Suprapubic skin (tissue), 4 donors: ENCODE measurements at regions not wholly inside any gene's neighbourhood (a gene's known extent, or its start where the extent isn't known, plus 50 kb on each side); places are given as distances from the start of the nearest gene placed in this dataset.

Source experiments
- DNase-seq, 2 donors: peaks; one replicate each; pipeline ENCODE4 v3.0.0-alpha.2; 2019; ENCODE audit warnings: low spot score in 2 of 2
- H3K27ac ChIP-seq: fragments of 200-600 bp; sonication (generic); one replicate; pipeline ENCODE4 v1.5.1; 2019
- H3K27me3 ChIP-seq: fragments of 200-600 bp; sonication (generic); one replicate; pipeline ENCODE4 v1.5.1; 2019
- H3K36me3 ChIP-seq: fragments of 200-600 bp; sonication (generic); one replicate; pipeline ENCODE4 v1.5.1; 2019
- H3K4me1 ChIP-seq: fragments of 200-600 bp; sonication (generic); one replicate; pipeline ENCODE4 v1.5.1; 2019
- H3K4me3 ChIP-seq: fragments of 200-600 bp; sonication (generic); one replicate; pipeline ENCODE4 v1.5.1; 2019; ENCODE audit warnings: mild to moderate bottlenecking
- H3K9me3 ChIP-seq: fragments of 200-600 bp; sonication (generic); one replicate; pipeline ENCODE4 v1.5.1; 2019
- CTCF ChIP-seq, 2 donors: fragments of 200-600 bp in 1 of 2; fragments of 450-650 bp in 1 of 2; sonication (generic) in 1 of 2; IDR thresholded peaks; one replicate each; pipeline ENCODE4 v1.5.1; 2016 to 2019; ENCODE audit warnings: antibody characterized with exemption in 2 of 2, mild to moderate bottlenecking in 1 of 2, moderate library complexity in 1 of 2
- EP300 ChIP-seq: sonication (generic); formaldehyde crosslinking; IDR thresholded peaks from one replicate; pipeline ENCODE4 v1.6.1; 2017; ENCODE audit warnings: antibody characterized with exemption
- POLR2A ChIP-seq, 2 donors: fragments of 450-650 bp; IDR thresholded peaks; one replicate each; pipeline ENCODE4 v1.6.1; 2017; ENCODE audit warnings: antibody characterized with exemption in 2 of 2, mild to moderate bottlenecking in 2 of 2, moderate library complexity in 2 of 2
- POLR2AphosphoS5 ChIP-seq, 3 donors: sonication (generic); formaldehyde crosslinking; IDR thresholded peaks; one replicate each; pipeline ENCODE4 v1.6.1; 2017; ENCODE audit warnings: antibody characterized with exemption in 3 of 3
- WGBS: methylation state at CpG from one replicate; pipeline ENCODE4 v1.1.5; 2018; 5-methylcytosine and 5-hydroxymethylcytosine counted together

DNA sequence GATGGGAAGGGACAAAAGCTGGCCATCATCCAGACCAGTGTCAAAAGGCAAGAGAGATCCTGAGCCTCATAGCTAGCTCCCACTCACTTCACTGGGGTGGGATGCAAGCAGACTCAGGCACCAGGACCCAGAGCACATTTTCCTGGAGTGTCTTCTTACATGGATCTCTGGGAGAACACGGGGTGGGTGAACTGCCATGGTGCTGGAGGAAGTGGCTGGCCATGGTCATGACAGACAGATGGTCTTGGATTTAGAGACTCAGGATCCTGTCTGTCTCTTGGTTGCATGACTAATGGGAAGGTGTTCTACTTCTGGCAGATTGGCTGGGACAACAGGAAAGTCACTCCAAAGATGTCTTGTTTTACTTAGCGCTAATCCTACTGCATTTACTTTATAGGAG is 311.5 kb downstream of the ATP23 start:
- no peaks in the 10 kb centered on the region for H3K4me1 ChIP-seq
- DNase-seq: no peak
- H3K36me3 ChIP-seq: no peaks in the 10 kb centered on the region
- WGBS: 40% methylated on average over 2 of the region's 2 CpGs
- TF ChIP-seq POLR2A (IDR thresholded peaks at IDR 0.05) (no peak), POLR2AphosphoS5 (IDR thresholded peaks at IDR 0.05) (no peak), EP300 (no peak), CTCF (IDR thresholded peaks at IDR 0.05) (no peak)
- no peak overlapping the region for H3K4me3 ChIP-seq
- no peaks in the 10 kb centered on the region for H3K27me3 ChIP-seq
- no peaks in the 10 kb centered on the region for H3K9me3 ChIP-seq
- H3K27ac ChIP-seq: no peak overlapping the region

GRCh38 chr12:58253663-58254062 is 312.3 kb downstream of the ATP23 start:
- TF ChIP-seq POLR2AphosphoS5 (IDR thresholded peaks at IDR 0.05) (no peak), POLR2A (IDR thresholded peaks at IDR 0.05) (no peak), CTCF (IDR thresholded peaks at IDR 0.05) (no peak), EP300 (no peak)
- no peaks in the 10 kb centered on the region for H3K36me3 ChIP-seq
- 69% methylated on average over 1 of the region's 1 CpG for WGBS
- no peaks in the 10 kb centered on the region for H3K27me3 ChIP-seq
- DNase-seq: no peak
- no peaks in the 10 kb centered on the region for H3K4me1 ChIP-seq
- H3K27ac ChIP-seq: no peak overlapping the region
- H3K4me3 ChIP-seq: no peak overlapping the region
- H3K9me3 ChIP-seq: no peaks in the 10 kb centered on the region

DNA sequence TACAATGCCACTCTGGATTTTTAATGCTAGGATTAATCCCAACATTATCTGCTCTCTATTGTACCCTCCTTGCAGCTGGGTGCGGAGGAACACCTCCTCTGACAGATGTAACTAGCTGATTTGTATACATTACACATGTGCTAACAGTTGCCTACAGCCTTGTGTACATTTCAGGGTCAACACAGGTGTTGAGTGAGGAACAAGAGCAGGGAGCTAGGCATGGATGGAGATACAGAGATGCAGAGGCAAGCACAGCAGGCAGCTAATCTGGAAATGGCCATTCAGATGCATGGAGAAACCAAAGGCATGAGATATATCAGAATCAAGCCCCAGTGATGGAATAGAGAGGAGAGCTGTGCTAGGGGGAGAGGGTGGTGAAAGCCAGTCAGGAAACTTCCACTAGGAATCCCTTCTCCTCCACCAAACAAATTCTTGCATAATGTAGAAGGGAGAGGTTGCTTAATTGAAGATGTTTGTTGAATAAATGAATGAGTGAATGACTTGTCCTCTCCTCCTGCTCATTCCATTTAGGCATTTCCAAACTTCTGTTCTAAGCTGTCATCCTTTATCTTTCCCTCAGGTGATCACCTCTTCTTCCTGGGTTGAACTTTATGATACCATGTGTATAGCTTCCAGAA is 313.2 kb downstream of the ATP23 start:
- no peak for DNase-seq
- WGBS: 94% methylated on average over 1 of the region's 1 CpG
- Histone ChIP-seq H3K27me3 (no peaks in the 10 kb centered on the region), H3K9me3 (no peaks in the 10 kb centered on the region), H3K27ac (no peak overlapping the region), H3K4me1 (no peaks in the 10 kb centered on the region), H3K36me3 (no peaks in the 10 kb centered on the region), H3K4me3 (no peak overlapping the region)
- TF ChIP-seq EP300 (no peak), POLR2A (IDR thresholded peaks at IDR 0.05) (no peak), POLR2AphosphoS5 (IDR thresholded peaks at IDR 0.05) (no peak), CTCF (IDR thresholded peaks at IDR 0.05) (no peak)

DNA sequence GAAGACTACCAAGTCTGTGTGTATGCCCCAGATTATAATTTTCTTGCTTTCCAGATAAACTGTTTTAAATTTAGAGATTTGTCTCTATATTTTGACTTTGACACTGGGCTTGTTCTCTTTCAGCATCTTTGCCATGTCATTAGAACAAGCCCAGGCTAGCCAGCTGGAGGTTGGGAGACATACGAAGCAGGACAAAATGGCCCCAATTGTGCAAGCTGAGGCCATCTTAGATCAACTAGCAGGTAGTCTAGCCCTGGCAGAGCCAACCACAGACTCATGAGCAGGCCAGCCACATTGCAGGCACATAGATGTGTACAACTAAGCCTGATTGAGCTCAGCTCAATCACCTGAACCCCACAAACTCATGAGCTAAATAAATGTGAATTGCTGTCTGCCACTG is 321.4 kb downstream of the ATP23 start:
- 52% methylated on average over 1 of the region's 1 CpG for WGBS

GRCh38 chr12:58263816-58264215 is 322.4 kb downstream of the ATP23 start:
- H3K27me3 ChIP-seq: no peaks in the 10 kb centered on the region
- peaks cover 5% of the 10 kb centered on the region for H3K4me1 ChIP-seq
- H3K4me3 ChIP-seq: no peak overlapping the region
- H3K27ac ChIP-seq: no peak overlapping the region
- DNase-seq: no peak
- TF ChIP-seq EP300 (no peak), POLR2A (IDR thresholded peaks at IDR 0.05) (no peak), CTCF (IDR thresholded peaks at IDR 0.05) (no peak), POLR2AphosphoS5 (IDR thresholded peaks at IDR 0.05) (no peak)
- 81% methylated on average over 1 of the region's 1 CpG for WGBS
- no peaks in the 10 kb centered on the region for H3K36me3 ChIP-seq
- no peaks in the 10 kb centered on the region for H3K9me3 ChIP-seq

More for the DNA sequence above, 321.4 kb downstream of the ATP23 start:
- Histone ChIP-seq H3K36me3 (no peaks in the 10 kb centered on the region), H3K27me3 (no peaks in the 10 kb centered on the region), H3K4me1 (no peaks in the 10 kb centered on the region), H3K9me3 (no peaks in the 10 kb centered on the region), H3K27ac (no peak overlapping the region), H3K4me3 (no peak overlapping the region)
- TF ChIP-seq POLR2AphosphoS5 (IDR thresholded peaks at IDR 0.05): no peak
- TF ChIP-seq CTCF (IDR thresholded peaks at IDR 0.05): no peak
- TF ChIP-seq EP300: no peak
- TF ChIP-seq POLR2A (IDR thresholded peaks at IDR 0.05): no peak
- no peak for DNase-seq
